ENCODE measurements at regions not wholly inside any gene's neighbourhood (a gene's known extent, or its start where the extent isn't known, plus 50 kb on each side); places are given as distances from the start of the nearest gene placed in this dataset.

- DNase-seq, result no peak
Observed at GRCh38 chr3:63202529-63202928, 75.6 kb upstream of the SYNPR start.

GRCh38 chr3:63207066-63207590 lies 71.0 kb upstream of the SYNPR start:
- no peak for DNase-seq

GRCh38 chr3:63228087-63228486 lies 50.0 kb upstream of the SYNPR start:
- DNase-seq, result no peak
